ENCODE measurements at regions not wholly inside any gene's neighbourhood (a gene's known extent, or its start where the extent isn't known, plus 50 kb on each side); places are given as distances from the start of the nearest gene placed in this dataset.

- DNase-seq = no peak
- Histone ChIP-seq H3K27ac (no peak overlapping the region), H3K36me3 (replicated peaks) (no peaks in the 10 kb centered on the region), H3K4me3 (ENCODE audit: low read depth, low read length) (no peak overlapping the region), H3K27me3 (replicated peaks) (no peaks in the 10 kb centered on the region)
- TF ChIP-seq, protein P1, sequence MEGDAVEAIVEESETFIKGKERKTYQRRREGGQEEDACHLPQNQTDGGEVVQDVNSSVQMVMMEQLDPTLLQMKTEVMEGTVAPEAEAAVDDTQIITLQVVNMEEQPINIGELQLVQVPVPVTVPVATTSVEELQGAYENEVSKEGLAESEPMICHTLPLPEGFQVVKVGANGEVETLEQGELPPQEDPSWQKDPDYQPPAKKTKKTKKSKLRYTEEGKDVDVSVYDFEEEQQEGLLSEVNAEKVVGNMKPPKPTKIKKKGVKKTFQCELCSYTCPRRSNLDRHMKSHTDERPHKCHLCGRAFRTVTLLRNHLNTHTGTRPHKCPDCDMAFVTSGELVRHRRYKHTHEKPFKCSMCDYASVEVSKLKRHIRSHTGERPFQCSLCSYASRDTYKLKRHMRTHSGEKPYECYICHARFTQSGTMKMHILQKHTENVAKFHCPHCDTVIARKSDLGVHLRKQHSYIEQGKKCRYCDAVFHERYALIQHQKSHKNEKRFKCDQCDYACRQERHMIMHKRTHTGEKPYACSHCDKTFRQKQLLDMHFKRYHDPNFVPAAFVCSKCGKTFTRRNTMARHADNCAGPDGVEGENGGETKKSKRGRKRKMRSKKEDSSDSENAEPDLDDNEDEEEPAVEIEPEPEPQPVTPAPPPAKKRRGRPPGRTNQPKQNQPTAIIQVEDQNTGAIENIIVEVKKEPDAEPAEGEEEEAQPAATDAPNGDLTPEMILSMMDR (IDR thresholded peaks at IDR 0.05; ENCODE audit: low read depth, low read length, missing control alignments) = no peak
- in situ Hi-C loops (cut with HindIII; ENCODE audit: low pct_ligation_motif_present, low sequenced_read_pairs) = no loop called here
These were observed 77.8 kb upstream of the SLC4A4 start for GRCh38 chr4:71261001-71261400.

DNA sequence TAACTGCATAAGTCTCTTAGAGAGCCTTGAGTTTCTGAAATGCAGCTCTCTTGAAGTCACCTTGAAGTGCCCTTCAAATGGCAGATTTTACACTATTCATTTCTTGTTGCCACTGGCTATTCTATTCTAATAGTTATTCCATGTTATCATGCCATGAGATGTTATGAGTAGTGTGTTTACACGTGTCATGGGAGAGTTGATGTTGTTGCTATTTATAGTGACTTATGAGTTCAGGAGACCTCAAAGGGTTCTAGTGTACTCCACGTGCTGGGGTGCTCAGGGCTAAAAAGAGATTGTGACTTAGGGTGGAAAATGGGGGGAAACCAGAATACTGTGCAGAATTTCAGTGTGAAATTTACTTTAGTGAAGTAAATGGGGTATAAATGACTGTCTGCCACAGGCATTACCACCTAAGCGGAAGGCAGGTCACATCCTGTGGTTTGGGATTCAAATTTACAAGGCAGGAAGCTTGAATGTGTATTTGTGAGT is 77.1 kb upstream of the SLC4A4 start:
- Histone ChIP-seq H3K36me3 (replicated peaks) (no peaks in the 10 kb centered on the region), H3K27me3 (replicated peaks) (no peaks in the 10 kb centered on the region), H3K4me3 (ENCODE audit: low read depth, low read length) (no peak overlapping the region), H3K27ac (no peak overlapping the region)
- TF ChIP-seq, protein P1 (IDR thresholded peaks at IDR 0.05; ENCODE audit: low read depth, low read length, missing control alignments) = no peak
- DNase-seq = no peak
- in situ Hi-C loops (cut with HindIII; ENCODE audit: low pct_ligation_motif_present, low sequenced_read_pairs) = no loop called here

GRCh38 chr4:71262161-71262560 is 76.7 kb upstream of the SLC4A4 start:
- no peak overlapping the region for H3K4me3 ChIP-seq (ENCODE audit: low read depth, low read length)
- H3K27ac ChIP-seq = no peak overlapping the region
- H3K36me3 ChIP-seq (replicated peaks) = no peaks in the 10 kb centered on the region
- in situ Hi-C loops (cut with HindIII; ENCODE audit: low pct_ligation_motif_present, low sequenced_read_pairs) = no loop called here
- TF ChIP-seq, protein P1 (IDR thresholded peaks at IDR 0.05; ENCODE audit: low read depth, low read length, missing control alignments) = no peak
- H3K27me3 ChIP-seq (replicated peaks) = no peaks in the 10 kb centered on the region
- DNase-seq = peak; percentile 31

- no peaks in the 10 kb centered on the region for H3K36me3 ChIP-seq (replicated peaks)
- H3K4me3 ChIP-seq (ENCODE audit: low read depth, low read length) = no peak overlapping the region
- no peaks in the 10 kb centered on the region for H3K27me3 ChIP-seq (replicated peaks)
- in situ Hi-C loops (cut with HindIII; ENCODE audit: low pct_ligation_motif_present, low sequenced_read_pairs) = no loop called here
- DNase-seq = peak; percentile 79
- TF ChIP-seq, protein P1 (IDR thresholded peaks at IDR 0.05; ENCODE audit: low read depth, low read length, missing control alignments) = no peak
- H3K27ac ChIP-seq = peak overlapping the region; percentile 73
These were observed 72.6 kb upstream of the SLC4A4 start for GRCh38 chr4:71266090-71266794.

- Histone ChIP-seq H3K36me3 (replicated peaks) (no peaks in the 10 kb centered on the region), H3K27ac (no peak overlapping the region), H3K27me3 (replicated peaks) (no peaks in the 10 kb centered on the region), H3K4me3 (ENCODE audit: low read depth, low read length) (no peak overlapping the region)
- TF ChIP-seq, protein P1 (IDR thresholded peaks at IDR 0.05; ENCODE audit: low read depth, low read length, missing control alignments) = no peak
- no peak for DNase-seq
- in situ Hi-C loops (cut with HindIII; ENCODE audit: low pct_ligation_motif_present, low sequenced_read_pairs) = no loop called here
These were observed 71.6 kb upstream of the SLC4A4 start for GRCh38 chr4:71267244-71267643.

DNA sequence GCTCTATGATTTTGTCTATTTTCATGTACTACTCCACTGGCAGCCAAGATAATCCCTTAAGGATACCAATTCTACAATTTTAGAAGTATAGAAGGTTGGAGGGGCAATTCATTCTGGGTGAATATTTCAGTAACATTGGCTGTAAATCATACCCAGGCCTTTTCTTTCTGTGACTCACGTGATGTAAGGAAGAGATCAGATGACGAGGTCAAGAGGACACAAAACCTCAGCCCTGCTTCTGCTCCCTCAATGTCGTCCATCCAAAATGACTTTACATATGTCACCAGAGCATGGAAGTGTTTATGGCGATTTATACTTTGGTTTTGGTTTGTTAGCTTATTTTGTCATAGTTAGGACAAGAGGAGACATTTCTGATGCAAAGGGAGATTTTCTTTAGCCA is 70.7 kb upstream of the SLC4A4 start:
- TF ChIP-seq, protein P1 (IDR thresholded peaks at IDR 0.05; ENCODE audit: low read depth, low read length, missing control alignments) = no peak
- in situ Hi-C loops (cut with HindIII; ENCODE audit: low pct_ligation_motif_present, low sequenced_read_pairs) = no loop called here
- no peak for DNase-seq
- no peaks in the 10 kb centered on the region for H3K36me3 ChIP-seq (replicated peaks)
- H3K4me3 ChIP-seq (ENCODE audit: low read depth, low read length) = no peak overlapping the region
- no peaks in the 10 kb centered on the region for H3K27me3 ChIP-seq (replicated peaks)
- no peak overlapping the region for H3K27ac ChIP-seq
